ENCODE measurements at regions not wholly inside any gene's neighbourhood (a gene's known extent, or its start where the extent isn't known, plus 50 kb on each side); places are given as distances from the start of the nearest gene placed in this dataset.

GRCh38 chr2:84126084-84126483 is 333.0 kb downstream of the SUCLG1 start:
- TF ChIP-seq RAD21 (IDR thresholded peaks at IDR 0.05; ENCODE audit: low read depth) (no peak), TAF1 (IDR thresholded peaks at IDR 0.05; ENCODE audit: low read depth) (no peak)
